Activated CD4-positive, alpha-beta T cell treated with anti-CD3 and anti-CD28 coated beads, Interleukin-2, Interleukin-4, amounts not matched to agents 100 ng/mL and 50 ng/mL, durations not matched to agents 16 hours and 8 hours (primary cell): ENCODE measurements at regions not wholly inside any gene's neighbourhood (a gene's known extent, or its start where the extent isn't known, plus 50 kb on each side); places are given as distances from the start of the nearest gene placed in this dataset.
"Not testable (repeated sequence)": the region's sequence is repeated elsewhere in the genome, so short reads cannot be mapped to it uniquely, and the experiment has no call there.

ENCODE experiments used
- DNase-seq: peaks from one replicate; pipeline ENCODE4 v3.0.0-alpha.2; 2020; ENCODE audit warnings: low spot score

GRCh38 chr9:104269996-104270963 lies 176.2 kb downstream of the SMC2 start:
- no peak for DNase-seq

DNA sequence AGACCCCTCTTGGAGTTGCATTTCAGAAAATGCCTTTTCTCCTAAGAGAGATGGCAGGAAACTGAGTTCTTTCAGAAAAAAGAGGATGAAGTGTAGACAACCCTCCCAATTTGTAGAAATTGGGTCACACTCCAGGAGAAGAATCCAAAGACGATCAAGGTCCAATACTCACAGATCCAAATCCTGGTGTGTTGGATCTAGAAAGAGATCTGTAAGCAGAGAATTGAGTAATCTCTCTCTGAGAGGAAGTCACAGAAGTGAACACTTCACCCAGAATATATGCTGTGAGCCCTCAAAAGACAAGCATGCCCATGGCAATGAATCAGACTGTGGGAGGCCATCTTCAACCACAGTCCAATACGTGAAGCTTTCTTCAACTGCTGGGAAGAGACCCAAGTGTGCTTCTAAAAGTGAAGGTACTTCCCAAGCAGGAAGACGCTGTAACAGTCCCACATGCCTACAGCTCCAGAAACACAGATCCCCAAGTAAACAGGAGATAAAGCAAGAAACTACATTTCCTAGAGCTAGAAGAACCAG lies 182.7 kb downstream of the SMC2 start:
- no peak for DNase-seq

DNA sequence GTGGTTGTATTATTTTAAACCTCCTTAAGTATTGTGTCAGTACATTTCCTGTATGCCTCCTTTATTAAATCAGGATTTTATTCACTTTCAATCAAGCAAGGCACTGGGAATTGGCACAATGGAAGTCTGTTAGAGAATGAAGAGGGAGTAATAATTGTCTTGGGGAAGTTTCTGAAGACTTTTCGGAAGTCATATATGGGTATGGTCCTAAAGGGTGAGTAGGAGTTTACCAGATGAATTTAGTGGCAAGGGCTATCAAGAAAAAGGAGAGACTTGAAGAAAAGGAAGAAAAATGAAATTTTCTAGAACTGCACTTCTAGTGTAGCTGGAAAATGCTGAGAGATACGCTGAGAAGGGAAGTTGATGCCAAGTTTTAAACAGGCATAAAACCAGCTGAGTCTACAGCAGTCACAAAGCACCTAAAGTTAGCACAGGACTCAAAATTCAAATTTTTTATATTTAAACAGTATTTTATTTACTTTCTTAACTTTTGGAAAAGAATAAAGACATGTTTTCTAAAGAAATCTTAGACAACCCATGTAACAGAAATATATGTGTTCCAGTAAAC lies 184.9 kb downstream of the SMC2 start:
- DNase-seq, result no peak

DNA sequence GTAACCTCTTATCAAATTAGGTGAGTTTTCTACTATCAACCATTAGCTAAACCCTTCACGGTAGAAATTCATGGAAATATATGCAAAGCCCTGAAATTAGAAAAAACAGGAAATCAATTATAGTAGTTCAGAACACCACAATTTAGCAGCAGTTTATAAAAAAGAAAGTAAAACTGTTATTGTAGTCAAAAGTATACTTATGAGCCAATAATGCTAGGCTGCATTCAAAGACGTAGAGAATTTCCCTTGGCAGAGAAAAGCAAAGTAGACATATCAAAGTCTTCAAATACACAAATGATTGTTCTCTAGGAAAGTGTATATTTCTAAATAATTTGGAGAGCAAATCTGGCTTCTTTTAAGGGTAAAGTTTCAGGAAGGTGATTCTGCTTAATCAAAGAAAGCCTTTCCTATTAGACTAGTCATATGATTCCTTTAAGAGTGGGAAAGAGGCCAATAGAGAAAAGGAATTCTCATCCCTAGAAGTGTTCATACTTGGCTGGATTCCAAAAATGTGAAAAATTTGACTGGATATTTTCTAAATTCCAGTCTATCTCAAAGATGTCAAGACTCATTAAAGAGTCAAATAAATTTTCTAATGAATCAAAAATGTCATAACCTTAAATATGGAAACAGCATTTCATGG lies 185.5 kb downstream of the SMC2 start:
- no peak for DNase-seq

GRCh38 chr9:104280178-104280560 lies 186.1 kb downstream of the SMC2 start:
- no peak for DNase-seq

GRCh38 chr9:104280711-104281110 lies 186.6 kb downstream of the SMC2 start:
- DNase-seq, result no peak

- no peak for DNase-seq
Observed at GRCh38 chr9:104286187-104286586, 192.1 kb downstream of the SMC2 start.

DNA sequence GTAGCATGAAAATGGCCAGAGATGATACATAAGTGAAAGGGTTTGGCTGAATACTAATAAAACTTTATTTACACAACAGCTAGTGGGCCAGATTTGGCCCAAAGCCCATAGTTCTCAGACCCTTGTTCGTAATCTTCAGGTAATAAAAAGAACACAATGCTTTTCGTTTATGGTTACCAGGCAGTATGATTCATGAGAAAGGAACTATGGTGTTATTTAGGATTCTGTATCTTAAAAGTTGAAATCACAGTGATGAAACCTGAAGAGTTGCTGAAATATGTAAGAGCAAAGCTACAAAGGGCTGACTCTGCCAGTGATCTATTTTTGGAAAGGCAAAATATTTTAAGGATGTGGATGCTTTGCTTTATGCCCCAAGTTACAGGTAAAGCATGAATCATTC lies 192.7 kb downstream of the SMC2 start:
- DNase-seq, result no peak

- no peak for DNase-seq
Observed at GRCh38 chr9:104287253-104287878, 193.3 kb downstream of the SMC2 start.

GRCh38 chr9:104293877-104294276 lies 199.8 kb downstream of the SMC2 start:
- no peak for DNase-seq

DNA sequence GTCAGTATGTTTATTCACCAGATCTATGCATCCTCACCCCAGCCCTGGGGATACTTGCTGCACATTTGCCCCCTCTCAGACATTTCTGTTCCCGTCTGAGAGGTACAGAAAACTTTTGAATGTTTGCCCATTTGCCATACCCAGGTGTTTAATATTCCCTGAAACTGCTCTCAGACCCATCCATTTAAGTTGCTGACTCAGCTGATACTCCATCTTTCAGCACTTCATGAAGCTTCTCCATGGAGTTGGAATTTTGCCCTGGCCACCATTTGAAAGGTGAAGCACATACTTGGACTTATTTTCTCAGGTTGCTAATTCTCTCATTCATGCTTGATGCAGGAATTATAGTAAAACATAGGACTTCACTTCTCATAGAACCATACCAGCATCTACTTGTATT lies 203.9 kb upstream of the OR13F1 start:
- no peak for DNase-seq

DNA sequence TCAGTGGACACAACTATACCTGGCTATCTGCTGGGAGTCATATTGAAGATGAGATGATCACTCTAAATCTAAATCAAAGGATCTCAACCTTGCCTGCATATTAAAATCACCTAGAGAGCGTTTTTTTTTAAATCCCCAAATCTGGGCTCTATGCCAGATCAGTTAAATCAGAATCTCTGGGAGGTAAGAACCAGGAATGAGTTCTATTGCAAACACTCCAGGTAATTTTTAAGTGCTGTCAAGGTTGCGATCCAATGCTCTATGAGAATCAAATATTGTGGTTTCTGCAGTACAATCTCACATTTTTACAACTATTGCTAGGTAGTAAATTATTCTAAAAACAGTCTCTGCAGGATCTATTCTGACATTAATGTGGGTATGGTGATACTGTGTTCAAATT lies 202.3 kb upstream of the OR13F1 start:
- no peak for DNase-seq

DNA sequence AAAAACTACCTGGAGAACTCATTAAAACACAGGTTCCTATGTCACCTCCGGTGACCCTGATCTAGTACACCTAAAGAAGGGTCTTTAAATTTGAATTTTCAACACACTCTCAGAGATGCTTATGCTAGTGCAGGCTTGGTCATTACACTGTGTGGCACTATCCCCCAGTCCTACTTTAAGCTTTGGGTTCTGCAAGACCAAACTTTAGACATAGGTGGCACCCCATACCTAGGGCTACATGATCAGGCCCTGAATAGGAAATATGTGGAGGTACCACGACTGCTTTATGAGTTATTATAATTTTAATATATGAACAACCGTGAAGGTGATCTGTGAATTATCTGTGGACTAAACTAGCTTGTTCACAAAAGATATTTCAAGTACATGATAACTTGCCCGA lies 201.3 kb upstream of the OR13F1 start:
- no peak for DNase-seq

DNA sequence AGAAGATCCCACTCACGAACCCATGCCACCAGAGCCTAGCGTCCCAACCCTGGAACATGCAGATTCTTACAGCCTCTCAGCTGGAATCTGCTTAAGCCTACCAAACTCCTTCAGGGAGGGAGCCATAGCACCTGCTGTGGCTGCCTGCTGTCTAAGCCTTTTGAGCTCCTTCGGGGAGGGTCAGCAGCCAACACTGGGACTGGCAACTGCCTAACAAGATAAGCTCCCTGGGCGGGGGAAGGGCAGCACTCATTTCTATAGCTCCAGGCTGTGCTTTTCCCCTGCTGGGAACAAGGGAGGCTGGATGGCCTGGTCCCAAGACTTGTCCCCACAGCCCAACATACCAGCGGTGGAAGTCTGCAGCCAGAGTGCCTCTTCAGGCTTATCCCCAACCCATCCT lies 199.1 kb upstream of the OR13F1 start:
- no peak for DNase-seq

- no peak for DNase-seq
Observed at GRCh38 chr9:104313396-104314110, 190.5 kb upstream of the OR13F1 start.

DNA sequence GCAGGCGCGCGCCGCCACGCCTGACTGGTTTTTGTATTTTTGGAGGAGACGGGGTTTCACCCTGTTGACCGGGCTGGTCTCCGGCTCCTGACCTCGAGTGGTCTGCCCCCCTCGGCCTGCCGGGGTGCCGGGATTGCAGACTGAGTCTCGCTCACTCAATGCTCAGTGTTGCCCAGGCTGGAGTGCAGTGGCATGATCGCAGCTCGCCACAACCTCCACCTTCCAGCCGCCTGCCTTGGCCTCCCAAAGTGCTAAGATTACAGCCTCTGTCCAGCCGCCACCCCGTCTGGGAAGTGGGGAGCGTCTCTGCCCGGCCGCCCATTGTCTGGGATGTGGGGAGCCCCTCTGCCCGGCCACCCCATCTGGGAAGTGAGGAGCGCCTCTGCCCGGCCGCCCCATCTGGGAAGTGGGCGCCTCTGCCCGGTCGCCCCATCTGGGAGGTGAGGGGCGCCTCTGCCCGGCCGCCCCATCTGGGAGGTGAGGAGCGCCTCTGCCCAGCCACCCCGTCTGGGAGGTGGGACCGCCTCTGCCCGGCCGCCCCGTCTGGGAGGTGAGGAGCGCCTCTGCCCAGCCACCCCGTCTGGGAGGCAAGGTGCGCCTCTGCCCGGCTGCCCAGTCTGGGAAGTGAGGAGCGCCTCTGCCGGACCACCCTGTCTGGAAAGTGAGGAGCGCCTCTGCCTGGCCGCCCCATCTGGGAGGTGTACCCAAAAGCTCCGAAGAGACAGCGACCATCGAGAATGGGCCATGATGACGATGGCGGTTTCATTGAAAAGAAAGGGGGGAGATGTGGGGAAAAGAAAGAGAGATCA lies 187.7 kb upstream of the OR13F1 start:
- not testable (repeated sequence) for DNase-seq

GRCh38 chr9:104319198-104319597 lies 184.9 kb upstream of the OR13F1 start:
- no peak for DNase-seq

- DNase-seq, result no peak
Observed at GRCh38 chr9:104319685-104320084, 184.4 kb upstream of the OR13F1 start.

DNA sequence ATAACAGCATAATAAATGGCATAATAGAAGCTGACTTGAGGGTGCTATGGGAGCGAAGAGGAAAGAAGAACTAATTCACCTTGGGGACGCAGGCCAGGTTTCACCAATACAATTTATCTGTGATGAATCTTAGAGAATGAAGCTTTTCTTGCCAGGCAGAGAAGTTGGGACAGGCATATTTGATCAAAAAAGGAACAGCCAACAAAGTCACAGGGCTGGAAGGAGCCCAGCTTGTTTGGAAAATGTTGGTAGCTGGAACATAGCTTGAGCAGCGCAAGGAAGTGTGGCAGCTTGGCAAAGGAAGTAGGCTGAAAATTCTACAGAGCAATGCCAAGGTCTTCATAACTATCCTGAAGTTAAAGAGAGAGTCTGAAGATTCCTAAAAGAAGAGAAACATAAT lies 181.5 kb upstream of the OR13F1 start:
- no peak for DNase-seq

DNA sequence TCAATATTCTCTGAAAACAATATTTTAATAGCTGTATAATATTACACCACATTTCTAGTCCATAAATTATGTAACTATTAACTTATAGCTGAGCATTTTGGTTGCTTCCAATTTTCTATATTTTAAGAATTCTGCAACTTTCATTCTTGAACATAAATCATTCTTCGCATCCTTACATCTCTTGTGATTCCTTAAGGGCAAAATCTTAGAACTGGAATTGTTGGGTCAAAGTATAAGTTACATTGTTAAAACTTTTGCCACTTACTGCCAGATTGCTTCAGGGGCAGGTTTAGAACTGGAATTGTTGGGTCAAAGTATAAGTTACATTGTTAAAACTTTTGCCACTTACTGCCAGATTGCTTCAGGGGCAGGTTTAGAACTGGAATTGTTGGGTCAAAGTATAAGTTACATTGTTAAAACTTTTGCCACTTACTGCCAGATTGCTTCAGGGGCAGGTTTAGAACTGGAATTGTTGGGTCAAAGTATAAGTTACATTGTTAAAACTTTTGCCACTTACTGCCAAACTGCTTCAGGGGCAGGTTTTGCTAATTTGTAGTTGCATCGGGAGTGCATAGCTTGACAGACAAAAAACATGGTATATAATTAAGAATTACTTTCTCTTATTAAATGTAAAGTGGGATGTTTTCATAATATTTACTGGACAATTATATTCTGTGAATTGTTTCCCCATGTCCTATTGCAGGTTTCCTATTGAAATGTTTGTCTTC lies 179.9 kb upstream of the OR13F1 start:
- not testable (repeated sequence) for DNase-seq
